Renal cortical epithelial cell (primary cell): ENCODE measurements at regions not wholly inside any gene's neighbourhood (a gene's known extent, or its start where the extent isn't known, plus 50 kb on each side); places are given as distances from the start of the nearest gene placed in this dataset.
A peak's percentile ranks its signal among the peaks of the same experiment; 100 is the strongest.

Experiments
- DNase-seq: peaks from one replicate; pipeline ENCODE4 v3.0.0-alpha.2; 2011; ENCODE audit warnings: low read depth

DNA sequence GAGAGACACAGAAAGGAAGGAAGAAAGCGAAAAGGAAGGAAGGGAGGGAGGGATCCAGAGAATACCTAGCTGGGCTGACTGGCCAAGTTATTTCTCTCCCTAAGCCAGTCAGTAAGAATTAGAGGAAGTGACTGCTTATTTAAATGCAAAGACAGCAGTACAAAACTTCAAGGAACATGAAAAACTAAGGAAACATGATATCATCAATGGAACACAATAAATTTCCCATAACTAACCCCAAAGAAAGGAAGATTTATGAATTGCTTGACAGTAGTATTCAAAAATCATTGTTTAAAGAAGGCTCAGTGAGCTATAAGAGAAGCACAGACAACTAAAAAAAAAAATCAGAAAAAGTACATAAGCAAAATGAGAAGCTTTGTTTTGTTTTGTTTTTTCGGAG is 252.3 kb upstream of the SASH1 start:
- no peak for DNase-seq

DNA sequence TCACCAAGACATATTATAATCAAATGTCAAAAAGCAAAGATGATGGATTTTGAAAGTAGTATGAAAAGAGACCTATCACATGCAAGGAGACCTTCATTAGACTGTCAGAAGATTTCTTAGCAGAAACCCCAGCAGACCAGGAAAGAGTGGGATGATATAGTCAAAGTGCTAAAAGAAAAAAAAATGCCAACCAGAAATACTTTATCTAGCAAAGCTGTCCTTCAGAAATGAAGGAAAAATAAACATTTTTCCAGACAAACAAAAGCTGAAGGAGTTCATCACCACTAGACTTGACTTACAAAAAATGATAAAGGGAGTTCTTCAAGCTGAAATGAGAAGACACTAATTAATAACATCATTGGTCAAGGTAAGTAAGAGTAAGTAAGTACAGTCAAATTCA is 251.2 kb upstream of the SASH1 start:
- no peak for DNase-seq

DNA sequence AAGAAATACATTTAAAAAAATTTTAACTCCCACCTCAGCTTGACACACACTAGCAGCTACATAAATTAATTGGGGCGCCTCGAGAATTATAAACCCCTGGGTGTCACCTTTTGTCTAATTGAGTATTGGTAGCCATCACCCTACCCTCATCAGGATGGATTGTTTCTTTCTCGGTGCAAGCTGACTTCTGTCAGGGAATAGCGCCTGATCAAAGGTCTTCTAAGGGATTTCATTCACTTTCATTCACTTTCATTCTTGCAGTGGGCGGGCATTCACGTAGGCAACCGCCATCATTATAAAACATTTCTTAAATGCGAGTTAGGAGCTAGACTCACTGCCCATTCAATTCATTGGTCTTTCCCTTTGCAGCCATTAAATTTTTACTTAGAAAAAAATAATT is 239.2 kb upstream of the SASH1 start:
- DNase-seq, result no peak

DNA sequence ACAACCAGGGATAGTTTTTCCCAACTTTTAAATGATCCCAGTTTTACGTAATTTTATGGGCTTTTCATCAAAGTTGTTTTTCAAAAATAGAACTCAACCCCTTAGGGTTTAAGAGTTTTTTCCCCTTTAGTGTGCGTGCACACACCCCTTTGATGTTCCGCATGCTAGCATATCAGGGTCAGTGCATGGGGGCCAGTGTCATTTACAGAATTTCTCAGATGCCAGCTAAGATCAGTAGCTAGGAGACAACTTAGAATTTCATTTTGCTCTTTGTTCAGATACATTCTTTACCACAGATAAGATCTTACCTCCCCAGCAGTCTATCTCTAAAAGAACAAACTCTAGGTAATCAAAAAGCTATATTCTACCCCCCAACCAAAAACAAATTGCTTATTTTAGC is 238.5 kb upstream of the SASH1 start:
- no peak for DNase-seq

DNA sequence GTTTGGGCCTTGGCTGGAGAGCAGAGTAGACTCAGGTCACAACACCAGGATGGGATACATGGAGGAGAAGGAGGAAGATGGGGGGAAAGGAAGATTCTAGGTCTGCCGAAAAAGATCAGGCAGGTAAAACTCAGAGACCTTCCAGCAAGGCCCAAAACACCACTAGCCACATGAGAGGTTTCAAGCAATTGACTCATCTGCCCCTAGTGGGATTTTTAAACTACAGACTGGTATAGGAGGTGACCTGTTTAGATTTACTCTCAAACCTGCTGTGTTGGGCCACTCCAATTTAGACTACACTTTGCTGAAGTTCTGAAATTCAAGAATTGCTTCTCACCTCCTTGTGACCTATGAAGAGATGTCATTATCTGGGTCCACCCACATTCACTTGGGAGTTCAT is 236.9 kb upstream of the SASH1 start:
- no peak for DNase-seq

DNA sequence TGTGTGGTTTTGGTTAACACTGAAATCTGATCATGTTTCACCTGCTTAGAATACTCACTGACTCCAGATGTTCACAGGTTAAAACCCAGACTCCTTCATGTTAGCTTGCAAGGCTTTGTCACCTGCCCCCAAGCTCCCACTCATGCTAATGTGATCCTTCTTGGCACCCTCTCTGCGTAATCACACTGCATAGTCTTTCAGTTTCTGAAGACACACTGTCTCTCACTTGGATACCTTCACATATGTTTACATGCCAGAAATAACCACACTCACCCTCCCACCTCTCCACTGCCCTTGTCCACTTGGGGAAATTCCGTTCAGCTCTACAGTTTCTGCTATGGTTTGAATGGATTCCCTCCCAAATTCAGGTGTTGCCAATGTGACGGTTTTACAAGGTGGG is 234.7 kb upstream of the SASH1 start:
- DNase-seq, result no peak

DNA sequence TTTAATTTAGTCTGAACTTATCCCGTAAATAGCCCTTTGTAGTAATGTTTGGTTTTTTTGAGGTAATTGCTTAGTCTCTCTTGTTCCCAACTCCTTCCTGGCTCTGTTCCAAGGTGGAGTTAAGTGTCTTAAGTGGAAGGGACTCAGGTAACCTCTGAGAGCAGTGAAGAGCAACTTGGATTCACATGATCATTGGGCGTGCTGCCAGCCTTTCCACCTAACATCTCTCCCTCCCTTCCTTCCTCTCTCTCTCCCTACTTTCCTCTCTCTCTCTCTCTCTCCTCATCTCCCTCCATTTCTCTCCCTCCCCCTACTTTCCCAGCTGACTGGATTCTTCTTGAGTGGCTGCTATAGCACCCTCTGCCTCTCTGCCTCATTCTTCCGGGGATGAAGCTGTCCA is 232.9 kb upstream of the SASH1 start:
- DNase-seq, result peak; percentile 74

DNA sequence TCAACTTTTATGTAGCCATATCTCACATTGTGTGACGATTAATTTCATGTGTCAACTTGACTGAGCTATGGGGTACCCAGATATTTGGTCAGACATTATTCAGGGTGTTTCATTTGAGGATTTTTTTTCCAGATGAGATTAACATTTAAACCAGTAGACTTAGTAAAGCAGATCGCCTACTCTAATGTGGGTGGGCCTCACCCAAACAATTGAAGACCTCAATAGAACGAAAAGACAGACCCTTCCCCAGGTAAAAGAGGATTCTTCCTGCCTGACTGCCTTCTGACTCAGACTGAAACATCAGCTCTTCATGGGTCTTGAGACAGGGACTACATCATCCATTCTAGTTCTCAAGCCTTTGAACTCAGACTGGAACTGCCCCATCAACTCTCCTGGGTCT is 231.7 kb upstream of the SASH1 start:
- DNase-seq, result no peak

DNA sequence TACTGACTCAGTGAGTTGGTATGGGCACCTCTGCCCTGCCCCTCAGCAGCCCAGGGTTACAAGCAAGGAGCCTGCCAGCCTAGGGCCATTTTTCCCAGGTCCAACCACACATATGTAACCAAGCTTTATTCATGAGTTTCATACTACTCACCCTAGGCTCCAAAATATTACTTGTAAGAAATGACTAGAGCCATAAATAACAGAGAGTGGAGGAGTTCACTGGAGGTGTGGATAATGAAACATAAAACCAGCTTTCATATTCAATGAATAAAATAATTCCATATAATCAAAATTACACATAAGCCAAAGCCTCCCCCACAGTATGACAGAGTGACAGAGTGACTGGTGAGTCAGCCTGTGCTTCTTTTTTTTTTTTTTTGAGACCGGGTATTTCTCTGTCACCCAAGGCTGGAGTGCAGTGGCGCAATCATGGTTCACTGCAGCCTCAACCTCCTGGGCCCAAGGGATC is 229.8 kb upstream of the SASH1 start:
- DNase-seq, result no peak

DNA sequence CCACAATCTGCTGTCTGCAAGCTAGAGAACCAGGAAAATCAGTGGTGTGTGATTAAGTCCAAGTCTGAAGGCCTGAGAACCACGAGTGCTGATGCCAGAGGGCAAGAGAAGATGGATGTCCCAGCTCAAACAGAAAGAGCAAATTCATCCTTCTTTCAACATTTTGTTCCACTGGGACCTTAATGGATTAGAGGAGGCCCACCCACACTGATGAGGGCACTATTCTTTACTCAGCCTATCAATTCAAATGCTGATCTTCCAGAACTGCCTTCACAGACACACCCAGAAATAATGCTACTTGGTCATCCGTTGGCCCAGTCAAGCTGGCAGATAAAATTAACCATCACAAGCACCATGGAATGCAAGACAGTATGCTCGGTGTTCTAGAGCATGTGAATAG is 226.6 kb upstream of the SASH1 start:
- no peak for DNase-seq

DNA sequence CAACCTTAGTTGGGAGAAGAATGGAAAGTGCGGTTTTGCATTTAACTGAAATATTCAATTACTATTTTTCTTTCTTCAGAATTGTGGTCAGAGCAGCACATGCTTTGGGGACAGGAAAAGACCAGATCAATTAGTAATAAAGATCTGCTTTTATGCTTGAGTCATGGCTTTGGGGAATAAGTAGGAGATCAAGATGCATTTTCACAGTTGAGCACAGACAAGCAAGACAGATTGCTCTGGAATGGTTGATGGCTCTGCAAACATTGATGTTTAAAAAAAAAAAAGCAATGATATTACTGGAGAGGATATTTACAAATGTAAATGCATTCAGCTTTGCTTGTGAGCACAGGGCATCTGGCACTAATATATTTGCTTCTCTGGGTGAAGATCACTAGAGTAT is 224.4 kb upstream of the SASH1 start:
- DNase-seq, result no peak

DNA sequence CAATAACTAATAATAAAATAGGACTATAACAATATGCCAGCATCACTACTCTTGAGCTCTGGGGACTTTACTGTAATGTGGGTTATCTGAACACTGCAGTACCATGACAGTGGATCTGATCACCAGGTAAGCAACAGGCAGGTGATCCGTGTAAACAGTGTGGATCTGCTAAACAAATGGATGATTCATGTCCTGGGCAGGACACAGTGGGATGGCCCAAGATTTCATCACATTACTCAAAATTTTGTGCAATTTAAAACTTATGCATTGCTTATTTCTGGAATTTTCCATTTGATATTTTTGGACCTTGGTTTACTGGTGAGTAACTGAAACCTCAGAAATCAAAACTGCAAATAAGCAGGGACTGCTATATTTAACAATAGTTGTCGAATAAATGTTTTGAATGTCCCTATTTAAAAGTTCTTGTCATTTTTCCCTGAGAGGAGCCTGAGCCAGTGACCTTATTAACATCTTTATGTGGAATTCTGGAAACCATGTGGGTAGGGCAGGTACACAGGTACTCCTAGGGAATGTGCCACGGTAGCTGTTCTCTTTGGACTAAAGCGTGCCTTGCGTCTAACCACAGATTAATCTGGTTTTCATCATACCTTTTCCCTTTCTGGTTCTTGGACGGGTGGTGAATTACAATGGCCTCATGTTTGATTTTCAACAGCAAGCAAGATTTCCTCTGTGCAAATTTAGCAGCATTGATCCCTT is 214.5 kb upstream of the SASH1 start:
- DNase-seq, result no peak

DNA sequence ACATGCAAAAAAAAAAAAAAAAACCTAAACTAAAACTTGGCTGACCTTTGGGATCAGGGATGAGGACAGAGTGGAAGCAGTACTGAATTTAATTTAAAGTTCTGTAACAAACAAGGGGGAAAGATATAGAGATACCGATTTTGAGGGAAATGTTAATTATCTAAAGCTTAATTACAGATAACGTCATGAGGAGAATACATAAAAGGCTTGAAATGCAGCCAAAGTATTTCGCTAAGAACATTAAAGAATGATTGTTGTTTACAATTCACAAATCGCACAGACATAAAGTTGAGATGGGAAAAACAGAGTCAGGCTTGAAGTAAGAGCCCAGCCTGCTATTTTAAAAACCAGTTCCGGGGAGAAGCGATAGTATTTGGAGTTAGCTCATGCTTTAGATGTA is 208.0 kb upstream of the SASH1 start:
- no peak for DNase-seq

DNA sequence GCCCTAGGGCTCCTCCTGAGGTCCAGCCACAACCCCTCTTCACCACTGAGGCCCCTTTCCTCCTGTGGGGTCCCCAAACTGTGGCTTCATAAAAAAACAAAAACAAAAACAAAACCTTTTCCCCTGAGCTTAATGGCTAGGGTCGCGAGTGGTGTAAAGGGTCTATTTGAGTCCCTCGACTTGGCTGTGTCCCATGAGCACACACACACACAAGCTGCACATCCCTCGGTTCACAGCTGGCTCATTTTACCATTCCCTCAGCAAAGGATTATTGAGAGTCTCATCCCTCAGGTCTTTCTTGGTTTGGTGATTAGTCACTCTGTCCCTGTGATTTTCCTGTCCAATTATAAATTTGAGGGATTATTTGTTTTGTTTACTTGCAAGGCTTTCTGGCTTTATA is 206.1 kb upstream of the SASH1 start:
- DNase-seq, result no peak

DNA sequence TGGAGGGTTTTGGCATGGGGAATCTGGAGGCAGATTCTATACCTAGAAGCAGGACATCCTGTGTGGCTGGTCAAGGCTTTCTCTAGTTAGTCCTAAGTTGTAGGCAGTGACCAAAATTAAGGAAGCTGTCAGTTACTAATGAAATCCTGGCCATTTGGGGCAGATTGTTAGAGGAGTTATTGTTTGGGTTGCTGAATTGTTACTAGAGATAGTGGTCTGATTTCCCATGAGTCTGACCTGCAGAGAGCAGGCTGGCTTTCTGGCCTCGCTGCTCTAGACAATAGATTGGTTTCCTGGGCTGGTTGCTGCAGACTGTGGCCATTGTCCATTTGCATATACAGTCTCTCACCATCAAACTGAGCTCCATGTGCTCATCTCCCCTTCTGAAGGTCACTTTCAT is 205.0 kb upstream of the SASH1 start:
- no peak for DNase-seq

DNA sequence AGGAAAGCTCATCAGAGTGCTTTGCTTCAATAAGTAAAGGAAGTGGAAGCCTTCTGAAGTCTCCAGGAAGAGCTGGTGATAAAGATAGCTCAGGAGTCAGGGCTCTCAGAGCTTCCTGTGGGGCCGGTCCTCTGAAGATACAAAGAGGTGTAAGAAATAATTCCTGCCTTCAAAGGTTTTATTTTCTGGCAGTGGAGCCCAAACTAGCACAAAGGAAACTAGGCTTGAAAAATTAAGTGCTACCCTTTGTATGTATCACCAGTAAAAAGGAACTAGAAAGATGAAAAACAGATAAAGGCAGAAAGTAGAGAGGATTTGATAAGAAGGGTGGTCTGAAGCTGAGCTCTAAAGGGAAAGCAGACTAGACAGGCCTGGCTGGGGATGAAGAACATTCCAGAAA is 204.1 kb upstream of the SASH1 start:
- no peak for DNase-seq

DNA sequence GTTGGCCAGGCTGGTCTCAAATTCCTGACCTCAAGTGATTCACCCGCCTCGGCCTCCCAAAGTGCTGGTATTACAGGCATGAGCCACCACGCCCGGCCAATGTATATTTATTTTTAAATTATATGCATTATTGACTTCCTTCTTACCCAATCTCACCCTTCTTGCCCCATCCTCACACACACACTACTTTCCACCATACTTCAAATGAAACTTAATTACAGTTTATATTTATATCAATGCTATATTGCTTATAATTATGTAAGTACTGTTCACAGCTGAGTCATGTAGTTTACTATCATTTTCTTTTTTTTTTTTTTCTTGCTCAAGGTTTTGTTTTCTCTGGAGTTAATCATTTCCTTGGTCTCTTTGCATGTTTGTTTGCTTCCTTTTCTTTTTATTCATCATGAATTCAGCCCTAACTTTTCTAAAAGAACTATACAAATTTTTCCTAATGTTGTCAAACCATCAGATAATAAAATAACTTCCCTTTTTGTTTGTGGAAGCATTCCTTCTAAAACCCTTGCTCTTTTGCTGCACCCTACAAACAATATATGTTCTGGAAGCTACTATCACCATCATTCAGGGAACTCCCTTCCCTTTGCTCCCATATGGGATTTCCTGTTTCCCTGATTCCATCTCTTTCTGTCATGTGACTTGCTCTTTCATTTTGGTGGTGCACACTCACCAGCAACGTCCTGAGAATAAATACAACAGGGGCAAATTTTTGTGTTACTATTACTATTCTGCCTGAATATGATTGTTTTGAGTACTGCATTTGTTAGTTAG is 201.7 kb upstream of the SASH1 start:
- DNase-seq, result peak; percentile 59

DNA sequence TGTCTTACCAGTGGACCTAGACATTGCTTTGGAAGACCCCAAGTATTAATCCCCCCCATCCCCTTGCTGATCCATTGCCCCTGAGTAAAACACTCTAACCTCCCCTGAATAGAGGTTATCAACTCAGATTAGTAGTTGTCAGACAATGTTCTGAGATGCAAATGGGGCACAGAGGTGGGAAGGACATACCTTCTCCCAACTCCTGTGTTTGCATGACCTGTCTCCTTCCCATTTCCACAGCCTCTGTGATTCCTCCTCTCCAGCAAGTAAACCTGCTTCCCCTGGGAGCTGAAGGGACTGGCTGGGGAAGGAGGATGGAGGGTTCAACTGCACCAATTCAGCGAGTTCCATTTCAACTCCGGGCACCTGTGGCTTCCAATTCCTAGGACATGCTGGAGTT is 199.8 kb upstream of the SASH1 start:
- no peak for DNase-seq

DNA sequence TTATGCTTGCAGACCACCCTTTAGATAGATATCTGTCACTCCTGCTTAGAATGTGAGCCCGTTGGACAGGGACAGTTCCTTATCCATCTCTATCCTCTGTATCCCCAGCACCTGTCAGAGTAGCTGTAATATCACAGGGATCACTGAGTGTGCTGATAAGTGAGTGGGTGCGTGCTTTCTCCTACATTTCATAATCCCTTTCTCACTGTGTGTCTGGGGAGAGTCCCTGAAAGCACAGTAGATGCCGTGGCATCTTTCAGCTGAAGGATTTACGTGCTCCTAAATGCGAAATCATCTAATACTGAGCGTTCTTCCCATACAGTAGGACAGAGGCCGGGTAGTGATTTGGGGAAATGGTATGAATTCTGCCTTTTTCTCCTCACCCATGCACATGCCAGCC is 198.9 kb upstream of the SASH1 start:
- DNase-seq, result no peak

DNA sequence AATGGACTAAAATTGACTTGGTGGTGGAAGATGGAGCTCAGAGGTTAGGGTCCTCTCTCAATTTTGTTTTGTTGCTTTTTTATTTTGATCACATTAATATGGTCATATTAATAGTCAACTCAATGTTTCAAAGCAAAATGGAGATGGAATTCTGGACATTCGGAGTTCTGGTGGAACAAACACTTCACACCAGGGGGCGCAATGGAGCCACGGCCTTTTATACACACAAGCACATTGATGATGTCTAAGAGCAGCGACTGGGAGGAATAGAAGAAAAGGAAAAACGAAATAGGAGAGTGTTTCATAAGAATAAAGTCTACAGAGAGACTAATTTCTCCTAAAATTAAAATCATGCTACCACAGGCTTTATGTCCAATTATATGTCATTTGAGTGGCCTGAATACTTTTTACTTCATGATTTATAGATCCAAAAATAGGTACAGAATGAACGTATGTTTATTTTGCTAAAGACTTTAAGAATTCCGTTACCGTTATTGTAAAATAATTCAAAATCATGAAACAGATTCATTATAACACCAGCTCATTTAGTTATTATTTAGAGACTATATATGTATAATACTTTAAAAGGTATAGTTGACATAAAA is 197.6 kb upstream of the SASH1 start:
- peak; percentile 48 for DNase-seq

DNA sequence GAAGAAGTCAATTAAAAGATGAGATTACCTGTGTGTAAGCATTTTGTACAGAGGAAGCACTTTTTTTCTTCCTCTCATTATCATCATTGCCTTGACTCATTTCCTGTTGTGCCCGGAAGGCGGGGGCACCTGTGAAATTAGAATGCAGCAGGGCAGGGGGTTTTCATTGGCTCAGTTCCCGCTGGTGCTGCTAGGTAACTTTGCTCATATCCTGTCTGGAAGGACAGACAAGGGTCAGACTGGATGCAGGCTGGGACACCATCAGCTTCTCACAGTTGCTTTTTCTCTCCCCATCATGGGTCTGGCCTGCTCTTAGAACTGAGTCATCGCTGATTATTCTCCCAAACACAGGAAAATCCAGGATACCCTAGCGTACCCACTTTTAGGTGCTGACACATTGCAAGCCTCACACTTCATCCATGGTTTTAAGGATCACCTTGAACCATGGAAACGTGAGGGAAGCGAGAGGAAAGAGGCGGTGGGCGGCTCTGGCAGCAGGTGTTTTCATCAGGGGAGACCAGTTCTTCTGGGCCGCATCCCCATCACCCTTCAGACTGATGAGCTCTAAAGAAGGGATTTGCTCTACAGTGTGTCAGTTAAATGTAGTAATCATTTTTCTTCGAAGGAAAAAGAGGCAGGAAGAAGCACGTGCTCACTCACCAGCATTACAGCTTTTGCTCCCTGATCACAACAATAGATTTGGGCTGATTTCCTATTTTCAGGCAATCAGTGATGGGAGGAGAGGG is 195.7 kb upstream of the SASH1 start:
- peak; percentile 78 for DNase-seq

DNA sequence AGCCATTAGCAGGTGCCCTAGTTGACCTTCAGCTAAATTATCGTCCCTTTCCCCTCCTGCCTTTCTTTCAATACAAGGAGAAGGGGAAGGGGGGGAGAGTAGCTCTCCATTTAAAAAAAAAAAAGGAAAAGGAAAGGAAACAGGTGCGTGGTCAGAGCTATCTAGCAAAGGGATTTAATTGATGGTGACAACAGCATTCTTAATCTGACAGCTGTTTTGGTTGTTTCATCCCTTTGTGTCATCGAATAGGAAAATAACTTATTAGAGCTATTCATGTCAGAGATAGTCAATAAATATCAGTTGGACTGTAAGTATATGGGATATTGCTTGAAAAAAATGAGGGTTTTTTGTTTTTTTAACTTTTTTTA is 195.2 kb upstream of the SASH1 start:
- no peak for DNase-seq
